ENCODE measurements at regions not wholly inside any gene's neighbourhood (a gene's known extent, or its start where the extent isn't known, plus 50 kb on each side); places are given as distances from the start of the nearest gene placed in this dataset.
"Not testable (repeated sequence)": the region's sequence is repeated elsewhere in the genome, so short reads cannot be mapped to it uniquely, and the experiment has no call there.

DNA sequence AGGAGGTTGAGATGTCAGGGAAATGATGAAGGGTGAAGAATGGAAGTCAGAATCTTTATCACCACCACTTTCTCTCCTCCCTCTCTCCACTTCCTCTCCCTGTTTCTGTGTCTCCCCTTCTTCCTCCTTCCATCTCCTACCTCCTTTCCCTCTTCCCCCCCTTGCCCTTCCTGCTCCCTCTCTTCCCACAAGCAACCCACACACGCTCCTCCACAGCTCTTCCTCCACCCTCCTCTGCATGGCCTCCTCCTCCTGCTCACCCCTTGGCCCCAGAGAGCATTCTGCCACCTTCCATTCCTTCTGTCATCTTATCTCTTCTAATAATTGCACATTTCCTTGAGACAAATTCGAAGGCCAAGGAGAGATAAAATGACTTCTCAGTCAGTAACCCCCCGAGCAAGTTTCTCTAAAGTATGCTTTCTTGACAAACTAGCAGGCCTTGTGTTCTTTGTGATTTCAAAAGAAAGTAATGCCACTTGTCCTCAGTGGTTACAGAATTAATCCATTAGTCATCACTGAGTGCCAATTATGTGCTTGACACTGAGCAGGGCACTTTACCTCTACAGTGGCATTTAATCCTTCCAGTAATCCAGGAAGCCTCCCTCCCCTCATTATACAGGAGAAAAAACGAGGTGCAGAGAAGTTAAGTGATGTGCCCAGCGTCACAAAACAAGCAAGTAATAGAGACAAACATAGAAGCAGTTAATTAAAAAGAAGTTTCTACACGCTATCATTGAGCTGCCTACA, 72.3 kb upstream of the CCL1 start:
- 0 to 60% (median 17%) methylated on average over 1 to 6 of the region's 6 CpGs for WGBS, 10 experiments
- in situ Hi-C loops (cut with MboI; ENCODE audit: low pct_unique_long_range_greater_than_20kb in 2 of 9, low sequenced_read_pairs in 9 of 9, unreplicated experiment in 9 of 9) = loop anchor here in 4 of 9 experiments (25.0 kb wide), 3 partner anchors 202 to 677 kb away; partner anchors contain the start of genes FNDC8 (in 2 of the 4) and RAD51D (in 2 of the 4)
- ATAC-seq (replicated peaks in 6 of 8) = no peak
- no peak overlapping the region for H3K4me3 ChIP-seq
- H3K4me1 ChIP-seq (replicated peaks in 1 of 2) = no peaks in the 10 kb centered on the region
- no peak overlapping the region for H3K27ac ChIP-seq

GRCh38 chr17:34434052-34434451, 71.0 kb upstream of the CCL1 start:
- WGBS, 10 experiments = 0 to 73% (median 49%) methylated on average over 1 to 4 of the region's 4 CpGs; no CpG with 5 or more reads in 1 of the 10 experiments
- in situ Hi-C loops (cut with MboI; ENCODE audit: low pct_unique_long_range_greater_than_20kb in 2 of 9, low sequenced_read_pairs in 9 of 9, unreplicated experiment in 9 of 9) = loop anchor here in 4 of 9 experiments (25.0 kb wide), 3 partner anchors 203 to 678 kb away; partner anchors contain the start of genes FNDC8 (in 2 of the 4) and RAD51D (in 2 of the 4)

DNA sequence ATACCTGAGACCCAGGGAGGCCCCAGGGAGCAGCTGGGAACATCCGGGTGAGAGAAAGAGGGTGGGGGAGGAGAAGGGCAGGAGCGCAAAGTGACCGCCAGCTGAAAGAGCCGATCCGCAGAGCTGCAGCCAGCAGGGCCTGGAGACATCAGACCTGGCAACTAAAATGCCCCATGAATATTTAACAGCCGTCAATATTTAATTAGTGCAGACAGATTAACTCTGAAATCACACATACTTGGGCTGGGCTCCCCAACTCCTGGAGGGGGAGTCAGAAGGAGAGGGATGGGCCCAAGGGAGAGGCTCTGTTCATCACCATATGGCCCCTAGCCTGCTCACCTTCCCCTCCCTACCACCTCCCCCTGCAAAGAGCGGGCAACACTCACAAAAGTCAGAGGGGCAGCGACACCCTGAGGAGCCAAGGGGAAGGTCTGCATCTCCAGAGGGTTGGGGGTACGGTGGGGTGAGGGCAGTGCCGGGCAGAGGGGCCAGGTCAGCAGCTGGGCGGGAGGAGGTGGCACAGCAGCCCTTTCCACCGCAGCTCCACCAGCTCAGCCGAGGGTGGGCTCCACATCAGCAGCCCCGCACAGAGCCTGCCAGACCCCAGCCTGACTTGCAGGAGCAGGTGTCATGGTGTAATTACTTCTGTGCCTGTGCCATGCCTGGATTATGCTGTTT, 61.9 kb upstream of the CCL1 start:
- H3K27ac ChIP-seq = no peak overlapping the region
- in situ Hi-C loops (cut with MboI; ENCODE audit: low pct_unique_long_range_greater_than_20kb in 2 of 9, low sequenced_read_pairs in 9 of 9, unreplicated experiment in 9 of 9) = loop anchor here in 8 of 9 experiments (10.0 to 25.0 kb wide), 5 partner anchors 212 to 1112 kb away; partner anchors contain the start of genes FNDC8 (in 7 of the 8), RAD51D (in 6 of the 8) and SLFN12L (in 3 of the 8)
- peak; percentile 31 to 73 (median 58) for ATAC-seq (replicated peaks in 6 of 8)
- no peak overlapping the region for H3K4me3 ChIP-seq
- 0 to 69% methylated on average over 2 to 5 of the region's 14 CpGs; no CpG with 5 or more reads in 8 of the 10 experiments for WGBS, 10 experiments
- H3K4me1 ChIP-seq (replicated peaks in 1 of 2) = peaks cover 0 to 10% of the 10 kb centered on the region in 2 donors

More at GRCh38 chr17:34434052-34434451, 71.0 kb upstream of the CCL1 start:
- Histone ChIP-seq H3K4me3 (no peak overlapping the region), H3K4me1 (replicated peaks in 1 of 2) (no peaks in the 10 kb centered on the region), H3K27ac (no peak overlapping the region)
- no peak for ATAC-seq (replicated peaks in 6 of 8)

DNA sequence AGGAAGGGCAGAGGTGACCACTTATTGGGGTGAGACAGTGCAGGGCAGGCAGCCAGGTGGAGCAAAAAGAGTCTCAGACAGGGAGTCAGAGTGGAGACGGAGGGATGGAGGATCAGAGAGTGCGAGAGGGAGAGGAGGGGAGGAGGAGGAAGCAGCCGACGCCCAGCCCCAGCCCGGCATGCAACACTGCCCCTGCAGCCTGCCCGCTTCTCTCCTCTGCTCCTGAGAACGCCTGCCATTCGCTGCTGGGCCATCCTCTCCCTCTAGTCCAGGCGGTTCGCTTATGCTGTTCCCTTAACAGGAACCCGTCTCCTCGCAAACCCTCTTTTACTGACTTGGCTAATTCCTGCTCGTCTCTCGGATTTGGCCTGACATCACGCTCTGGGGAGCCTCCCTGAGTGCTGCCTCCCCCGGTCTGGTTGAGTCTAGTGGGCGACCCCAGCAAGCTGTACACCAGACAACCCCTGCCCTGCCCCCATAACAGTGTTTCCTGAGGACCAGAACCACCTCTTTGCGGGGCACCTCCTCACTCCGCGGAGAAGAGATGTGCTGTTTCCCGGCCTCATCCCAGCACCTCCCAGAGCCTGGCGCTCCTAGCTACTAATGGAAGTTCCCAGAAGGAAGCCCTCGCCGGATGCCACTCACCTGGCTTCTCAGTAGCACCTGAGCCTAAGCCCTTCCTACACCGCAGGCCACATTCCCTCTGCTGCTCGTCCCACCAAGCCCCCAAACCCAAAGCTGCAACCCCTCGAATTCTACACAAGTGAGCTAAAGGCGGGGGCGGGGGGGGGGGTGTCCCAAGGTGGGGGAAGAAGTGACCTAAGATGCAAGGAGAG, 61.2 kb upstream of the CCL1 start:
- in situ Hi-C loops (cut with MboI; ENCODE audit: low pct_unique_long_range_greater_than_20kb in 2 of 9, low sequenced_read_pairs in 9 of 9, unreplicated experiment in 9 of 9) = loop anchor here in 7 of 9 experiments (10.0 to 25.0 kb wide), 5 partner anchors 213 to 1113 kb away; partner anchors contain the start of genes FNDC8 (in 5 of the 7), RAD51D (in 4 of the 7) and SLFN12L (in 3 of the 7)
- Histone ChIP-seq H3K4me1 (replicated peaks in 1 of 2) (peaks cover 0 to 10% of the 10 kb centered on the region in 2 donors), H3K4me3 (no peak overlapping the region), H3K27ac (no peak overlapping the region)
- 0 to 26% (median 17%) methylated on average over 2 to 8 of the region's 29 CpGs; no CpG with 5 or more reads in 3 of the 10 experiments for WGBS, 10 experiments
- peak in 2 of 8 experiments; percentile 18 to 52 for ATAC-seq (replicated peaks in 6 of 8)

DNA sequence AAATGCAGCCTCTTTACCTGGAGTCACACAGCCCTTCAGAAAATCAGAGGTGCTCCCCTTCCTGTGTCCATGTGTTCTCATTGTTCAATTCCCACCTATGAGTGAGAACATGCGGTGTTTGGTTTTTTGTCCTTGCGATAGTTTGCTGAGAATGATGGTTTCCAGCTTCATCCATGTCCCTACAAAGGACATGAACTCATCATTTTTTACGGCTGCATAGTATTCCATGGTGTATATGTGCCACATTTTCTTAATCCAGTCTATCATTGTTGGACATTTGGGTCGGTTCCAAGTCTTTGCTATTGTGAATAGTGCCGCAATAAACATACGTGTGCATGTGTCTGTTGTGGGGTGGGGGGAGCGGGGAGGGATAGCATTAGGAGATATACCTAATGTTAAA, 60.3 kb upstream of the CCL1 start:
- not testable (repeated sequence) for H3K27ac ChIP-seq; H3K4me3 ChIP-seq; H3K4me1 ChIP-seq (replicated peaks in 1 of 2); ATAC-seq (replicated peaks in 6 of 8)
- no CpG with 5 or more reads among the region's 7 CpGs for WGBS, 10 experiments
- in situ Hi-C loops (cut with MboI; ENCODE audit: low pct_unique_long_range_greater_than_20kb in 2 of 9, low sequenced_read_pairs in 9 of 9, unreplicated experiment in 9 of 9) = loop anchor here in 7 of 9 experiments (10.0 to 25.0 kb wide), 5 partner anchors 214 to 1114 kb away; partner anchors contain the start of genes FNDC8 (in 5 of the 7), RAD51D (in 4 of the 7) and SLFN12L (in 3 of the 7)

DNA sequence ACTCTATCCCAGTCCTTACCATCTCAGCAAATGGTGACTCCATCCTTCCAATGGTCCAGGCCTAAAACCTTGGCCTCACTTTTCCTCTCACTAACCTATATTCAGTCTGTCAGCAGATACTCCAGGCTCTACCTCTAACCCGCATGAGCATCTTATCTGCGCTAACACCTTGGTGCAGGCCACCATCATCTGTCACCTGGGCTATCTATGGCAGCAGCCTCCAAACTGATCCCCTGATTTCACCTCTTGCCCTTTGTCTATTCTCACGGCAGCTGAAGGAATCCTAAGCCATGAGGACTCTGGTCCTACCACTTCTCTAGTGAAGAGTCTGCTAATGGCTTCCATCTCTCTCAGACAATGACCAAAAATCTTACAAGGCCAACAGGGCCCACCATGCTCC, 57.9 kb upstream of the CCL1 start:
- Histone ChIP-seq H3K4me3 (no peak overlapping the region), H3K4me1 (replicated peaks in 1 of 2) (peaks cover 0 to 10% of the 10 kb centered on the region in 2 donors), H3K27ac (no peak overlapping the region)
- in situ Hi-C loops (cut with MboI; ENCODE audit: low pct_unique_long_range_greater_than_20kb in 2 of 9, low sequenced_read_pairs in 9 of 9, unreplicated experiment in 9 of 9) = loop anchor here in 7 of 9 experiments (10.0 to 25.0 kb wide), 5 partner anchors 216 to 1116 kb away; partner anchors contain the start of genes FNDC8 (in 5 of the 7), RAD51D (in 4 of the 7) and SLFN12L (in 3 of the 7)
- ATAC-seq (replicated peaks in 6 of 8) = no peak
- 0 to 100% (median 50%) methylated on average over 1 to 2 of the region's 3 CpGs; no CpG with 5 or more reads in 5 of the 10 experiments for WGBS, 10 experiments

- H3K4me1 ChIP-seq (replicated peaks in 1 of 2) = peaks cover 0 to 8% of the 10 kb centered on the region in 2 donors
- no peak overlapping the region for H3K4me3 ChIP-seq
- no peak overlapping the region for H3K27ac ChIP-seq
- peak; percentile 59 to 81 (median 74) for ATAC-seq (replicated peaks in 6 of 8)
- in situ Hi-C loops (cut with MboI; ENCODE audit: low pct_unique_long_range_greater_than_20kb in 2 of 9, low sequenced_read_pairs in 9 of 9, unreplicated experiment in 9 of 9) = loop anchor here in 7 of 9 experiments (10.0 to 25.0 kb wide), 5 partner anchors 217 to 1117 kb away; partner anchors contain the start of genes FNDC8 (in 5 of the 7), RAD51D (in 4 of the 7) and SLFN12L (in 3 of the 7)
- 0 to 10% (median 0%) methylated on average over 1 to 5 of the region's 6 CpGs; no CpG with 5 or more reads in 3 of the 10 experiments for WGBS, 10 experiments
These were observed 57.3 kb upstream of the CCL1 start for GRCh38 chr17:34420254-34420766.

GRCh38 chr17:34416116-34416515, 53.1 kb upstream of the CCL1 start:
- 50 to 94% (median 69%) methylated on average over 1 to 2 of the region's 2 CpGs; no CpG with 5 or more reads in 6 of the 10 experiments for WGBS, 10 experiments
- ATAC-seq (replicated peaks in 6 of 8) = no peak

DNA sequence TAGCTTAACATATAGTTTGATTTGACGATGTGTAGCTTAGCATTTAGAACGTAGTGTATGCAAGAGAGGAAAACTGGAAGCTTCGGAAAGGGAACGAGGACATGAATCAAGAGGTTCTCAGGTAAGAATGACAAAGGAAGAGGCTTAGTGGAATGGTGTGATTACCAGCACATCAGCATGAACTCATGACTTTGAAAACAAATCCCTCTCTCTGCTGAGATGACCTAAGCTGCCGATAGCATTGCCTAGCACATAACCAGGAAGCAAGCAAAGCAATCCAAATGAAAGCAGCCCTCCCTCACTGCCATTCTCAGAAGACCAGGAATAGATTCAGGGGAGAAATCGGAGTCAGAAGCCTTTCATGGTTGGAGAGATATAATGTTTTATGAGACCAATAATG, 51.3 kb upstream of the CCL1 start:
- in situ Hi-C loops (cut with MboI; ENCODE audit: low pct_unique_long_range_greater_than_20kb in 2 of 9, low sequenced_read_pairs in 9 of 9, unreplicated experiment in 9 of 9) = loop anchor here in 6 of 9 experiments (25.0 kb wide), 4 partner anchors 223 to 1123 kb away; partner anchors contain the start of genes FNDC8 (in 4 of the 6), RAD51D (in 4 of the 6) and SLFN12L (in 3 of the 6)
- WGBS, 10 experiments = 14 to 85% (median 39%) methylated on average over 3 to 6 of the region's 6 CpGs
- no peaks in the 10 kb centered on the region for H3K4me1 ChIP-seq (replicated peaks in 1 of 2)
- ATAC-seq (replicated peaks in 6 of 8) = peak in 5 of 8 experiments; percentile 23 to 70 (median 52)
- H3K27ac ChIP-seq = no peak overlapping the region
- H3K4me3 ChIP-seq = no peak overlapping the region

More at GRCh38 chr17:34416116-34416515, 53.1 kb upstream of the CCL1 start:
- no peak overlapping the region for H3K4me3 ChIP-seq
- in situ Hi-C loops (cut with MboI; ENCODE audit: low pct_unique_long_range_greater_than_20kb in 2 of 9, low sequenced_read_pairs in 9 of 9, unreplicated experiment in 9 of 9) = loop anchor here in 6 of 9 experiments (25.0 kb wide), 4 partner anchors 221 to 1121 kb away; partner anchors contain the start of genes FNDC8 (in 4 of the 6), RAD51D (in 4 of the 6) and SLFN12L (in 3 of the 6)
- no peak overlapping the region for H3K27ac ChIP-seq
- H3K4me1 ChIP-seq (replicated peaks in 1 of 2) = no peaks in the 10 kb centered on the region

DNA sequence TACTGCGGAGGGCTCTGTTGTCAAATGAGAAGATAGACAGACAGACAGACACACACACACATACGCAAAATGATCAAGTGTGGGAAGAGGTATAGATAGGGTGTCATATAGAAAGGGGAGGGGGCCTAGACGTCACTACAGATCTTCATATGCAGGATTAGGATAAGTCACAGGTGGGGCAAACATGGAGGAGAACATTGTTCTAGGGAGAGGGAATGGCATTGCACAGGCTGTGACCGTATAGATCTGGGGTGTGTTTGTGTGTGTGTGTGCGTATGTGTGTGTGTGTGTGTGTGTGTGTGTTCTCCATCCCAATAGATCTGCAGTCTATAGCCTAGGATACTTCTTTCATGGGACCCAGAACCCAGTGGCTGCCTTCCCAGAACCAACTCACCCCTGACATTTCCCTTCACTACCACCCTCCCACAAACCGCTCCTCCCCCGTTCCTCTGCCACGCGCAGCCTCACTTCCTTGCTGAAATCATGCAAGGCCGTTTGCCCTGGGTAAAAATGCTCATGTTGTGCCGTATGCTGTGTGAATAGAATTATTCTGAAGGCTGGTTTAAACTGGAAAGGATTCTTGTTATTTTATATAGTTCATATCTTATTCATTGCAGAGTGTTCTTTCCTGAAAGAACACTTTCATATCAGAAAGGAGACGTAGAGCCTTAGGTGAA, 50.5 kb upstream of the CCL1 start:
- in situ Hi-C loops (cut with MboI; ENCODE audit: low pct_unique_long_range_greater_than_20kb in 2 of 9, low sequenced_read_pairs in 9 of 9, unreplicated experiment in 9 of 9) = loop anchor here in 6 of 9 experiments (25.0 kb wide), 4 partner anchors 224 to 1124 kb away; partner anchors contain the start of genes FNDC8 (in 4 of the 6), RAD51D (in 4 of the 6) and SLFN12L (in 3 of the 6)
- WGBS, 10 experiments = 23 to 68% (median 49%) methylated on average over 1 to 6 of the region's 12 CpGs
- peak in 4 of 8 experiments; percentile 18 to 39 (median 30) for ATAC-seq (replicated peaks in 6 of 8)
- Histone ChIP-seq H3K4me3 (no peak overlapping the region), H3K27ac (no peak overlapping the region), H3K4me1 (replicated peaks in 1 of 2) (no peaks in the 10 kb centered on the region)

GRCh38 chr17:34412965-34413441, 50.0 kb upstream of the CCL1 start:
- Histone ChIP-seq H3K4me3 (no peak overlapping the region), H3K27ac (no peak overlapping the region), H3K4me1 (replicated peaks in 1 of 2) (no peaks in the 10 kb centered on the region)
- peak in 3 of 8 experiments; percentile 50 to 96 (median 65) for ATAC-seq (replicated peaks in 6 of 8)
- WGBS, 10 experiments = 41 to 96% (median 78%) methylated on average over 2 to 3 of the region's 3 CpGs; no CpG with 5 or more reads in 4 of the 10 experiments
- in situ Hi-C loops (cut with MboI; ENCODE audit: low pct_unique_long_range_greater_than_20kb in 2 of 9, low sequenced_read_pairs in 9 of 9, unreplicated experiment in 9 of 9) = loop anchor here in 6 of 9 experiments (25.0 kb wide), 4 partner anchors 224 to 1124 kb away; partner anchors contain the start of genes FNDC8 (in 4 of the 6), RAD51D (in 4 of the 6) and SLFN12L (in 3 of the 6)

All from motor neuron (in vitro differentiated cells).